ENCODE measurements at regions not wholly inside any gene's neighbourhood (a gene's known extent, or its start where the extent isn't known, plus 50 kb on each side); places are given as distances from the start of the nearest gene placed in this dataset.
"Not testable (repeated sequence)": the region's sequence is repeated elsewhere in the genome, so short reads cannot be mapped to it uniquely, and the experiment has no call there.

GRCh38 chr10:100645613-100646392 lies 99.6 kb upstream of the PAX2 start:
- no peak overlapping the region for H3K4me3 ChIP-seq (ENCODE audit: low read depth, low read length)
- no peaks in the 10 kb centered on the region for H3K36me3 ChIP-seq
- no peak for DNase-seq
- H3K27ac ChIP-seq = no peak overlapping the region
- H3K27me3 ChIP-seq (ENCODE audit: insufficient read depth, low read depth, severe bottlenecking) = peaks cover 81% of the 10 kb centered on the region
- TF ChIP-seq CTCF (IDR thresholded peaks at IDR 0.05; ENCODE audit: low read depth, low read length) = no peak
- H3K9me3 ChIP-seq (ENCODE audit: severe bottlenecking) = no peaks in the 10 kb centered on the region

- no peaks in the 10 kb centered on the region for H3K36me3 ChIP-seq
- H3K27ac ChIP-seq = no peak overlapping the region
- peaks cover 2% of the 10 kb centered on the region for H3K9me3 ChIP-seq (ENCODE audit: severe bottlenecking)
- no peak for DNase-seq
- TF ChIP-seq CTCF (IDR thresholded peaks at IDR 0.05; ENCODE audit: low read depth, low read length) = no peak
- no peak overlapping the region for H3K4me3 ChIP-seq (ENCODE audit: low read depth, low read length)
- H3K27me3 ChIP-seq (ENCODE audit: insufficient read depth, low read depth, severe bottlenecking) = peaks cover 70% of the 10 kb centered on the region
Observed at GRCh38 chr10:100647928-100648327, 97.5 kb upstream of the PAX2 start.

- peaks cover 71% of the 10 kb centered on the region for H3K27me3 ChIP-seq (ENCODE audit: insufficient read depth, low read depth, severe bottlenecking)
- no peak overlapping the region for H3K27ac ChIP-seq
- TF ChIP-seq CTCF (IDR thresholded peaks at IDR 0.05; ENCODE audit: low read depth, low read length) = no peak
- no peak overlapping the region for H3K4me3 ChIP-seq (ENCODE audit: low read depth, low read length)
- H3K36me3 ChIP-seq = no peaks in the 10 kb centered on the region
- DNase-seq = no peak
- peaks cover 2% of the 10 kb centered on the region for H3K9me3 ChIP-seq (ENCODE audit: severe bottlenecking)
Observed at GRCh38 chr10:100650693-100651092, 94.7 kb upstream of the PAX2 start.

DNA sequence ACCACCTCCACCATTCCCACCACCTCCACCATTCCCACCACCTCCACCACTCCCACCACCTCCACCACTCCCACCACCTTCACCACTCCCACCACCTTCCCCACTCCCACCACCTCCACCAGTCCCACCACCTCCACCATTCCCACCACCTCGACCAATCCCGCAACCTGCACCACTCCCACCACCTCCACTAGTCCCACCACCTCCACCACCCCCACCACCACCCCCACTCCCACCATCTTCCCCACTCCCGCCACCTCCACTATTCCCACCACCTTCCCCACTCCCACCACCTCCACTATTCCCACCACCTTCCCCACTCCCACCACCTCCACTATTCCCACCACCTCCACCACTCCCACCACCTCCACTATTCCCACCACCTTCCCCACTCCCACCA lies 94.3 kb upstream of the PAX2 start:
- not testable (repeated sequence) for H3K27ac ChIP-seq

GRCh38 chr10:100651916-100652315 lies 93.5 kb upstream of the PAX2 start:
- Histone ChIP-seq H3K9me3 (ENCODE audit: severe bottlenecking) (peaks cover 2% of the 10 kb centered on the region), H3K27ac (no peak overlapping the region), H3K36me3 (no peaks in the 10 kb centered on the region), H3K4me3 (ENCODE audit: low read depth, low read length) (no peak overlapping the region), H3K27me3 (ENCODE audit: insufficient read depth, low read depth, severe bottlenecking) (peaks cover 66% of the 10 kb centered on the region)
- DNase-seq = no peak
- TF ChIP-seq CTCF (IDR thresholded peaks at IDR 0.05; ENCODE audit: low read depth, low read length) = no peak

More for the DNA sequence above, 94.3 kb upstream of the PAX2 start:
- not testable (repeated sequence) for H3K36me3 ChIP-seq; H3K4me3 ChIP-seq (ENCODE audit: low read depth, low read length); DNase-seq; H3K9me3 ChIP-seq (ENCODE audit: severe bottlenecking)
- H3K27me3 ChIP-seq (ENCODE audit: insufficient read depth, low read depth, severe bottlenecking) = peaks cover 72% of the 10 kb centered on the region

DNA sequence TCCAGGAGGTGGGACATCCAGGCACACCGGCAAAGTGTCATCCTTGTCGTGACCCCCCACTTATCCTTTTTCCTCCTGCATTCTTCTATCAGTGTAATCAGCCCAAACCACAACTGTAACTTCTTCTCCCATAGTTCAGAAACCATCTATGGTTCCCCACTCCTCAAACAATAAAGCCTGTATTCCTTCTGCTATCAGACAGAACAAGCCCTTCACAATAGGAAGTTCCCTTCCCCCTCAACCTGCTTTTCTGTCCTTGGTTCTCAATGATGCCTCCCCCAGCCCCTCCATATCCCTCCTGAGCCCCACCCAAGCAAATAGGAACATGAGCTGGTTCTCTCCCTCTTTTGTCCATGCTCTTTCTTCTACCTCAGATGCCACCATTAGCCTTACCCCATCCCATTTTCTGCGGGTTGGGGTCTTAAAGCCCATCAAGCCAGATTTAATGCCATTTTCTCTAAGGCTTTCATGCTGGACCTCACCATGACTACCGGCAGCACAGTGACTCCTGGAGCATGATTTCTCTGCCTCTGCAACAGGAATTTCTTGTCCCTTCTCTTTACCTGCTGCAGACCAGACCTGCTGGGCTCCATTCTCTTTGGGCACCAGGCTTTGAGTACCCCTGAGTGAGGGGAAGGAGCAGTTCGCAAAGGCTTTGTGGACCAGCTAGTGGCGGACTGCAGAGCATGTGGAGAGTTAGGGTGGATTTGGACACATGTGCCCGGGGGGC lies 92.8 kb upstream of the PAX2 start:
- Histone ChIP-seq H3K27ac (no peak overlapping the region), H3K27me3 (ENCODE audit: insufficient read depth, low read depth, severe bottlenecking) (peaks cover 66% of the 10 kb centered on the region)
- no peak for TF ChIP-seq CTCF (IDR thresholded peaks at IDR 0.05; ENCODE audit: low read depth, low read length)

More for the DNA sequence above, 92.8 kb upstream of the PAX2 start:
- H3K4me3 ChIP-seq (ENCODE audit: low read depth, low read length) = no peak overlapping the region
- no peak for DNase-seq
- H3K9me3 ChIP-seq (ENCODE audit: severe bottlenecking) = peaks cover 2% of the 10 kb centered on the region
- H3K36me3 ChIP-seq = no peaks in the 10 kb centered on the region

All from WERI-Rb-1 (cell line).